Kidney capillary endothelial cell (primary cell): ENCODE measurements at regions not wholly inside any gene's neighbourhood (a gene's known extent, or its start where the extent isn't known, plus 50 kb on each side); places are given as distances from the start of the nearest gene placed in this dataset.
A peak's percentile ranks its signal among the peaks of the same experiment; 100 is the strongest.
"Not testable (repeated sequence)": the region's sequence is repeated elsewhere in the genome, so short reads cannot be mapped to it uniquely, and the experiment has no call there.

Source experiments
- DNase-seq: peaks from one replicate; pipeline ENCODE4 v3.0.0-alpha.2; 2018; ENCODE audit warnings: low spot score

GRCh38 chr6:168171673-168172353, 92.8 kb upstream of the FRMD1 start:
- DNase-seq, result no peak

- DNase-seq, result no peak
Observed at GRCh38 chr6:168170841-168171601, 92.0 kb upstream of the FRMD1 start.

DNA sequence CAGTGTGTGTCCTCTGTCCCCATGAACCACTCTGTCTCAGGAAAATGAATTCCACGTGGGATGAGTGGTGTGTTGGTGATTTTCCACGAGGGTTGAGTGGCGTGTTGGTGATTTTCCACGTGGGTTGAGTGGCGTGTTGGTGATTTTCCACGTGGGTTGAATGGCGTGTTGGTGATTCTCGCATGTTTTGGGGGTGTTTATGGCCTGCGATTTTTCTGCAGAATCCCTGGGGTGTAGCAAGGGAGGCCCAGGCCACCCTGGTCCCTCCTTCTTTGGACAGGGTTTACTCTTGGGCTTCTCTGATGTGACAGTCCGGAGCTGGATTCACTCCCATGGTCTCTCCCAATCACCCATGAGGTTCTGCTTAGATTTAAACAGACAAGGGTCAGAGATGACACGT, 90.6 kb upstream of the FRMD1 start:
- DNase-seq, result no peak

DNA sequence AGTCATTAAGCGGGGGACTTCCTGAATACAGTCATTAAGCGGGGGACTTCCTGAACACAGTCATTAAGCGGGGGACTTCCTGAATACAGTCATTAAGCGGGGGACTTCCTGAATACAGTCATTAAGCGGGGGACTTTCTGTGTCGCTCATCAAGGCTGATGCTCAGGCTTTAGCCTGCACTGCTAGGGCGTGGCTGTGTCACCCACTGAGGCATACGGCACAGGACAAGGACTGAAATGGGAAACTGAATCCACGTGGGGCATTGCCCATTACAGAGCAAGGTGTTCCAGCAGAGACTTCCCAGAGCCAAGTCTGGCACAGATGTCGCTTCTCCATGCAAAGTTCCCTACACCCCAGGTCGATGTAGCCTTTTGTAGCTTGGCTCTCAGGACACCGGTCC, 89.9 kb upstream of the FRMD1 start:
- DNase-seq, result not testable (repeated sequence)

DNA sequence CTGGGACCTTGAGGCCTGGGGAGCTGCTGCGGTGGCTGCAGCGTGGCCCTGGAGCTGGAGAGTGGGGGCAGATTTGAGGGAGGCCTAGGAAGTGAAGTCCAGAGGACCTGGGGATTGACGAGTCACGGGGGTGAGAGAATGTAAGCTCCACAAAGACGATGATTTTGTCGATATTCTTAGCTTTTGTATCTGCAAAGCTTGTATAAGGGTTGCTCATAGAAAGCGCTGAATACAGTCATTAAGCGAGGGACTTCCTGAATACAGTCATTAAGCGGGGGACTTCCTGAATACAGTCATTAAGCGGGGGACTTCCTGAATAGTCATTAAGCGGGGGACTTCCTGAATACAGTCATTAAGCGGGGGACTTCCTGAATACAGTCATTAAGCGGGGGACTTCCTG, 89.3 kb upstream of the FRMD1 start:
- DNase-seq, result not testable (repeated sequence)

DNA sequence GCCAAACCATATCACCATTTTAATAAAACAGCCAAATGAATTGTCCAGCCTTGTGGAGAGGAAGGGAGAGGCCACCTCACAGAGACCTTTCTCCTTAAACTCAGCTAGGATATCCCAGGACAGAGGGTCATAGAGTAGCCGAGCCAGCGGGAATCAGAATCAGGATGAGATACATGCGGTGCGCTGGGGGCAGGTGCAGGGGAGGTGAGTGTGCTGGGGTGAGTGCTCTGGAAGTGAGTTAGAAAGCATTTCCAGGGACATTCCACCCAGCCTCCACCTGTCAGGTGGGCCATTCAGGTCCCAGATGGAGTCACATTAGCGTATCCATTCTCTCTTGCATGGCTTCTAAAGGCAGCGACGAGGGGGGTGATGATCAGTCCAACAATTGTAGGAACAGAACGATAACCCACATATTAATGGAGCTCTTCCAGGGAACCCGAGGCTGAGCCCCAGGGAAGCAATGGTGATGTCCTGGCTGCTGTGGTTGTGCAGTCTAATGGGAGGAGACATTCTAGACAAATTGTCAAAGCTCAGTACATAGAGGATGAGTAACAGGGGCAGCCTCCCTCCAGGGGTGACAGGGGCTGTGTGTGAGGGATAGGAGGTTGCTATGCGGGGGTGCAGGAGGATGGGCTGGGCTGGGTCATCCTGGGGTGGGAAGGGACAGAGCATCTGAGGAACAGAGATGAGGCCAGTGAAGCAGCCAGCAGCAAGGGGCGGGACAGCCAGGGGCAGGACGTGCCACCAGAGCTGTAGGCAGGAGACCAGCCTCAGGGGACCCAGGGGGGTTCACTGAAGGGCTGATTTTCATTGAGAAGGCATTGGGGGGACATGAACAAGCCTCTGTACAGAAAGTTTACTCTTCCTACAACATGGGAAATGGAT, 88.7 kb upstream of the FRMD1 start:
- no peak for DNase-seq

DNA sequence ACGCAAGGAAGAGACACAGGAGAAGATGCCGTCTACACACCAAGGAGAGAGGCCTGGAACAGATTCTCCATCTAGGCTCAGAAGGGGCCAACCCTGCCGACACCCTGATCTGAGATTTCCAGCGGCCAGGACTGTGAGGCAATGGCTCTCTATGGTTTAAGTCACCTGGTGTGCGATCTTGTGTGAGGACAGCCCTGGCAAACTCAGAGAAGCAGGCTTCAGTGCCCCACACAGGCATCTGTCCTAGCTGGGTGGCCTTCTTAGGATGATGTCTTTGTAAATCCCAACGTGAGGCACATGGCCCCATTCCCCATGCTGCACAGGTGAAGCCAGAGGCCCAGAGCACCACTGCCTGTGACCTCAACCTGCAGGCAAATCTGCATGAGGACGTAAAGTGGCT, 87.6 kb upstream of the FRMD1 start:
- DNase-seq, result no peak

- DNase-seq, result no peak
Observed at GRCh38 chr6:168165891-168166290, 86.9 kb upstream of the FRMD1 start.

- no peak for DNase-seq
Observed at GRCh38 chr6:168165373-168165772, 86.4 kb upstream of the FRMD1 start.

- no peak for DNase-seq
Observed at GRCh38 chr6:168164462-168165061, 85.5 kb upstream of the FRMD1 start.

DNA sequence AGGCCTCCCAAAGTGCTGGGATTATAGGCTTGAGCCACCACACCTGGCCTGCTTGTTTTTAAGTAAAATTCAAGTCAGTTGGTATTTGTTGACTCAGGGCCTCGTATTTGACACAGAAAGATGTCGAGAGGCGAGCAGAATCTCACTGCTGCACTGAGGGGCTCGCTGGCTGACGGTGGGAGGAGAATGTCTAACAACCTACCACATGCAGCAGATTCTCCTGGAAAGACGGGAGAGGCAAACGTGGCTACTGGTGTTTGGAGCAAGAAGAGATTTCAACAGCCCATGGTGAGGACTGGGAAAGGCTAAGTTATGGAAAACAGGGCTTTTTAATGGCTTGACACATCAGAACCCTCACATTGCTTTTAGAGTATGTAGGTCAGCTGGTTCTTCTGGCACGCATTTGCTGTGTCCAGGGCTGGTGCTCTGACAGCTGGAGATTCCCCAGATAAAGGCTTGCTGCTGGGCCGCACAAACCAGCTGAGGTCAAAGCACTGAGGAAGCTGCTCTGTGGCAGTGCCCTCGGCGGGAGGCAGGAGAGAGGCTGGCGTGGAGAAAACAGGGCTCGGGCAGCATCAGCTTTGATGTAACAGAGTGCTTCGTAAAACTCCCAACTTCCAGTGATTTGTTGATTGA, 84.2 kb upstream of the FRMD1 start:
- DNase-seq, result no peak

DNA sequence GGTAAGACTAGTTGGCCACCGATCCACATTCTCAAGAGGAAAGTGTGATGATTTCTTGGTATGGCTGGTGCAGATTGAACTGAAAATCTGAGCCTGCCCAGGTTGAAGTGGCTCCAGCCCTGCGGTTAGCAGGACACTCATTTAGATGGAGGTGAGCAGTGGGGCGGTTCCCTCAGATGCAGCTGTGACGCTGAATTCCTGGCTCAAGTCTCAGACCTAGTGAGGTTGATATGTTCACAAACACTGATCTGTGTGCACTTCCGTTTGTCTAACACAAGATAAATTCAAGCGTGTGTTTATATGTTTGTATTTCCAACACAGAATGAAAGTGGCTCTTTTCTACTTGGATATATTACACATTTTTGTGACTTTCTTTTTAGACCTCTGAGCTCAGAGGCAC, 83.4 kb upstream of the FRMD1 start:
- DNase-seq, result no peak

- DNase-seq, result no peak
Observed at GRCh38 chr6:168161371-168161750, 82.3 kb upstream of the FRMD1 start.

- DNase-seq, result no peak
Observed at GRCh38 chr6:168160506-168161370, 81.7 kb upstream of the FRMD1 start.

- no peak for DNase-seq
Observed at GRCh38 chr6:168159506-168159905, 80.5 kb upstream of the FRMD1 start.

GRCh38 chr6:168158980-168159349, 80.0 kb upstream of the FRMD1 start:
- DNase-seq, result no peak

- no peak for DNase-seq
Observed at GRCh38 chr6:168158213-168158979, 79.4 kb upstream of the FRMD1 start.

DNA sequence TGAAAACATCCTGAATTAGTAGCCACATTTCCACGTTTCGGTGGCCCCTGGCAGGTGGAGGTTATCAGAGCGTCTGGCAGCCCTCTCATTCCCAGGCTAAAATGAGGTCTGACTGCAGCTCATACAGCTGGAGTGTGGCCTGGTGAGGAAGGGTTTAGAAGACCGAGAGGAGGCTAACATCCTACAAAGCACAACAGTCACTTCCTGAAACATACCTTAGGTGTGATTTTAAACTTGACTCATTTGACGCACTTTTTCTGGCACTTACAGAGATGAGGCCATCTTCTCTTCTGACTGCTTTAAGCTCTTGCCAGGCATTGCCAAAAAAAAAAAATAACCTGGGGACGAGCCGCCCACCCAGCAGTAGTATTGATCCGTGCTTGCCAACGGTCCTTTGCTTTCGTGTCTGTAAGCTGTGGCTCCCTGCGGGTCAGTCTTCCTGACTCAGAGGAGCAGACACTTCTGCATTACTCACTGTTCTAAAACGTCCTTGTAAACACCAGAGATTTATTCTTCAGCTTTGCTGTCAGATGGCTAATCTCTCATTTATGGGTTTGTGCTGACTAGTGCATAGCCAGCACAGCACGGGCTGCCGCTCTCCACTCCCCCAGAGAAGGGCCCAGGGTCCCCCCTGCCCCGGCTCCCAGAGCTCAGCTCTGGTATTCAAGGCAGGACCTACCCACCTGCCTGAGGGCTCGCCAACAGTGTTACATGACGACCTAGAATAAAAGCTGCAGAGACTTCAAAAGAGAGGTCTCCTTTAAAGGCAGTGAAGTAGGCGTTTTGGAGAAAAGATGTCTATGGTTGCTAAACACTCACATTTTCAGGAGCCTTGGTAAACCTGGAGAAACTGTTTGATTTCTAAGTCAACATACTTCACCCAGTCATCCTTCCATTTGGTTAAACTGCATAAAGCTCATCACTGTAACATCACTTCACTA, 78.5 kb upstream of the FRMD1 start:
- peak; percentile 49 for DNase-seq

GRCh38 chr6:168156742-168157265, 77.8 kb upstream of the FRMD1 start:
- no peak for DNase-seq
